Thymus (tissue), 11 donors: ENCODE measurements at regions not wholly inside any gene's neighbourhood (a gene's known extent, or its start where the extent isn't known, plus 50 kb on each side); places are given as distances from the start of the nearest gene placed in this dataset.

ENCODE experiments used
- DNase-seq, 9 donors: peaks; one replicate each; pipeline ENCODE4 v3.0.0-alpha.2; 2013; ENCODE audit warnings: low spot score in 9 of 9, low read depth in 6 of 9, missing footprints in 1 of 9
- H3K27ac ChIP-seq, 2 donors: one replicate each; pipeline ENCODE4 v1.5.1; 2013; ENCODE audit warnings: control low read depth in 1 of 2, low read depth in 1 of 2, low read length in 1 of 2, mild to moderate bottlenecking in 1 of 2, moderate library complexity in 1 of 2
- H3K27me3 ChIP-seq, 2 donors: one replicate each; pipeline ENCODE4 v1.5.1; 2013; ENCODE audit warnings: low read length in 1 of 2; ENCODE audit not compliant: control insufficient read depth in 2 of 2, insufficient read depth in 1 of 2
- H3K36me3 ChIP-seq, 2 donors: one replicate each; pipeline ENCODE4 v1.5.1; 2013; ENCODE audit warnings: low read length in 1 of 2, mild to moderate bottlenecking in 1 of 2, moderate library complexity in 1 of 2; ENCODE audit not compliant: control insufficient read depth in 2 of 2, insufficient read depth in 2 of 2
- H3K4me1 ChIP-seq, 2 donors: one replicate each; pipeline ENCODE4 v1.5.1; 2013; ENCODE audit warnings: low read length in 2 of 2; ENCODE audit not compliant: control insufficient read depth in 2 of 2, insufficient read depth in 2 of 2
- H3K4me3 ChIP-seq, 2 donors: one replicate each; pipeline ENCODE4 v1.5.1; 2013; ENCODE audit warnings: low read length in 2 of 2, control low read depth in 1 of 2, mild to moderate bottlenecking in 1 of 2
- H3K9me3 ChIP-seq, 2 donors: one replicate each; pipeline ENCODE4 v1.5.1; 2013; ENCODE audit warnings: low read length in 1 of 2, mild to moderate bottlenecking in 1 of 2; ENCODE audit not compliant: control insufficient read depth in 2 of 2, insufficient read depth in 1 of 2
- WGBS: extraction: QIAGEN DNeasy Blood & Tissue Kit; methylation state at CpG from one replicate; pipeline ENCODE4 v1.1.7; 2013; 5-methylcytosine and 5-hydroxymethylcytosine counted together
- donor health status: healthy.

GRCh38 chr20:55258559-55258958 lies 746.8 kb downstream of the CBLN4 start:
- no peaks in the 10 kb centered on the region for H3K36me3 ChIP-seq
- WGBS = 78% methylated on average over 2 of the region's 2 CpGs

DNA sequence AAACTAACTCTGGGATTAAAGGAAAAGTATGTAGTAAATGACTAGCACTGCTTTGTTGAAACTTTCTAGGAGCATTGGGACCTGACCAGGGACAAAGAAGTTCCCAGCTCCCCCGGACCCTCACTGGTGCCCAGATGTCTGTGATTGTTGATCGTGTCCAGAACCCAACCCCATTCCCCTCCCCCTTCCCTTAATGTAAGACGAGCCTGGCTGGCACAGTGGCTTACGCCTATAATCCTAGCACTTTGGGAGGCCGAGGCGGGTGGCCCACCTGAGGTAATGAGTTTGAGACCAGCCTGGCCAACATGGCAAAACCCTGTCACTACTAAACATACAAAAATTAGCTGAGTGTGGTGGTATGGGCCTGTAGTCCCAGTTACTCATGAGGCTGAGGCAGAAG lies 750.3 kb downstream of the CBLN4 start:
- 93% methylated on average over 6 of the region's 6 CpGs for WGBS
- no peaks in the 10 kb centered on the region for H3K4me1 ChIP-seq
- peaks cover 0 to 8% of the 10 kb centered on the region in 2 donors for H3K9me3 ChIP-seq
- no peaks in the 10 kb centered on the region for H3K27me3 ChIP-seq
- DNase-seq = no peak
- no peak overlapping the region for H3K4me3 ChIP-seq
- H3K36me3 ChIP-seq = no peaks in the 10 kb centered on the region
- H3K27ac ChIP-seq = no peak overlapping the region

More at GRCh38 chr20:55258559-55258958, 746.8 kb downstream of the CBLN4 start:
- Histone ChIP-seq H3K27me3 (no peaks in the 10 kb centered on the region), H3K9me3 (peaks cover 0 to 5% of the 10 kb centered on the region in 2 donors), H3K4me3 (no peak overlapping the region), H3K27ac (no peak overlapping the region), H3K4me1 (no peaks in the 10 kb centered on the region)
- no peak for DNase-seq

DNA sequence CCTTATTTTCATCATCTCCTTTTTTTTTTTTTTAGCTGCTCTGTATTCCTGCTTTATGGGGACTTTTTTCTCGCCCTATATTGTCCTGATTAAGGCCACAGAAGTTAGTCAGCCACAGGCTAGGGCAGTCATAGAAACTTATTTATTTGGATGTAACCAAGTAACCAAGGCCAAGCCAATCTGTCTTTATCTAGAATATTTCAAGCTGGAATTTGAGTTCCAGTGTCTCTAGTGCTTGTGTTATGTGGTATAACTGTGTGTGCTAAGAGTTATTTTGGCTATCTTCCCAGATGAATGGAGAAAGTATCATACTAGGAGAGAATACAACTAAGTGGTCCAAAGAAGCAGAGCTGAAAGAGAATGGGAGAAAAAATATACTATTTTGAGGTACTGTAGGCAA lies 751.5 kb downstream of the CBLN4 start:
- 75% methylated on average over 1 of the region's 1 CpG for WGBS

DNA sequence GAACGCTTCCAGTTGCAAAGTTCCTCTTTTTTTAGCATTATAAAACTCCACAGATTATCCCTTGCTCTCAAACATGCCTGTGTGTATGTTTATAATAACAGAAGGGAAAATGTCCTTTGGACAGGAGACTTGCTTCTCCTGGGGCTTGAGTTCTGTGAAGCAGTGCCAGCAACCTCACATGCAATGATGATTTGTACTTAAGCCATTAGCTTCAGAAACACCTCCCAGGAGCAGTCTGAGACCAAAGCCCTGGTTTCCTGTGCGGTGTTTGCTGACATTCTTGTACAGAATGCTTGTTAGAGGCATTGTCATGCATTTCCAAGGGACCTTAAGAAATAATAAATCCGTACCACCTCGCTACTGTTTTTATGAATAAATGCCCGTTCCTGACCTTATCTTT lies 752.8 kb downstream of the CBLN4 start:
- H3K27ac ChIP-seq = no peak overlapping the region
- DNase-seq = no peak
- H3K36me3 ChIP-seq = no peaks in the 10 kb centered on the region
- H3K9me3 ChIP-seq = peaks cover 0 to 8% of the 10 kb centered on the region in 2 donors
- 77% methylated on average over 5 of the region's 5 CpGs for WGBS
- H3K27me3 ChIP-seq = no peaks in the 10 kb centered on the region
- H3K4me3 ChIP-seq = no peak overlapping the region
- H3K4me1 ChIP-seq = no peaks in the 10 kb centered on the region

More for the DNA sequence above, 751.5 kb downstream of the CBLN4 start:
- no peaks in the 10 kb centered on the region for H3K36me3 ChIP-seq
- no peaks in the 10 kb centered on the region for H3K4me1 ChIP-seq
- no peak overlapping the region for H3K27ac ChIP-seq
- H3K27me3 ChIP-seq = no peaks in the 10 kb centered on the region
- H3K9me3 ChIP-seq = peaks cover 0 to 8% of the 10 kb centered on the region in 2 donors
- DNase-seq = no peak
- H3K4me3 ChIP-seq = no peak overlapping the region

DNA sequence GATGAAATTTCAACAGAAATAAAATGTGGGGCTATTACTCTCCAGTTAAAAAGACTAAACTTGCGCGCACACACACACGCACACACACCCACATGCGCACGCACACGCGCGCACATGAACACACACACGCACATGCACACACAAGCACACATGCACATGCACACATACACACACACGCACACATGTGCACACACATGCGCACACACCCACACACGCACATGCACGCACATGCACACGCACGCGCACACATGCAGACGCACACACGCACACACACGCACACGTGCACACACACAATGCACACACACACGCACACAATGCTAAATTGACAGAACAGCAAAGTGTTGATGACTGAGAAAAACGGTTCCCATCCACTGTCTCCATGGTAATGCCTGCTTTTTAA lies 754.1 kb downstream of the CBLN4 start:
- H3K27me3 ChIP-seq = no peaks in the 10 kb centered on the region
- DNase-seq = no peak
- no peaks in the 10 kb centered on the region for H3K36me3 ChIP-seq
- WGBS = 98% methylated on average over 22 of the region's 22 CpGs
- H3K4me1 ChIP-seq = no peaks in the 10 kb centered on the region
- H3K9me3 ChIP-seq = peaks cover 0 to 8% of the 10 kb centered on the region in 2 donors
- no peak overlapping the region for H3K27ac ChIP-seq
- H3K4me3 ChIP-seq = no peak overlapping the region

- H3K27me3 ChIP-seq = no peaks in the 10 kb centered on the region
- H3K4me1 ChIP-seq = no peaks in the 10 kb centered on the region
- no peak for DNase-seq
- no peak overlapping the region for H3K27ac ChIP-seq
- no peak overlapping the region for H3K4me3 ChIP-seq
- no peaks in the 10 kb centered on the region for H3K36me3 ChIP-seq
- no peaks in the 10 kb centered on the region for H3K9me3 ChIP-seq
Observed at GRCh38 chr20:55242853-55243252, 762.5 kb downstream of the CBLN4 start.

DNA sequence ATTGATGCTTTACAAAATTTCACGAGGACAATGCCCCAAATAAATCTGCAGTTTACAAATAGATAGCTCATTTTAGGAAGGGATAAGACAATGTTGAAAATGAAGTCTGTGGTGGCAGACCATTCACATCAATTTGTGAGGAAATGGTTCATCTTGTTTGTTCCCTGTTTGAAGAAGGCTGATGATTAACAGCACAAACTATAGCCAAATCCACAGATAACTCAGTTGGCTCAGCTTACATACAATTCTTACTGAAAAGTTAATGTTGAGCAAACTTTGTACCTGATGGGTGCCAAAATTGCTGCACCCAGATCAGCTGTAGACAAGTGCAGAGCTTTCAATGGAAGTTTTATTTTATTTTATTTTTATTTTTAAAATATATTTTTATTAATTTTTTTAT lies 763.9 kb downstream of the DOK5 start:
- Histone ChIP-seq H3K27me3 (no peaks in the 10 kb centered on the region), H3K4me1 (no peaks in the 10 kb centered on the region)
- 86% methylated on average over 1 of the region's 1 CpG for WGBS

GRCh38 chr20:55232647-55233046 lies 757.3 kb downstream of the DOK5 start:
- 97% methylated on average over 1 of the region's 1 CpG for WGBS
- no peaks in the 10 kb centered on the region for H3K4me1 ChIP-seq
- H3K4me3 ChIP-seq = no peak overlapping the region
- H3K27ac ChIP-seq = no peak overlapping the region
- H3K27me3 ChIP-seq = no peaks in the 10 kb centered on the region
- DNase-seq = no peak
- no peaks in the 10 kb centered on the region for H3K36me3 ChIP-seq
- no peaks in the 10 kb centered on the region for H3K9me3 ChIP-seq

More for the DNA sequence above, 763.9 kb downstream of the DOK5 start:
- Histone ChIP-seq H3K9me3 (no peaks in the 10 kb centered on the region), H3K36me3 (no peaks in the 10 kb centered on the region), H3K4me3 (no peak overlapping the region), H3K27ac (no peak overlapping the region)
- no peak for DNase-seq

GRCh38 chr20:55229451-55229850 lies 754.1 kb downstream of the DOK5 start:
- no peak overlapping the region for H3K4me3 ChIP-seq
- no peaks in the 10 kb centered on the region for H3K36me3 ChIP-seq
- no peaks in the 10 kb centered on the region for H3K27me3 ChIP-seq
- H3K27ac ChIP-seq = no peak overlapping the region
- WGBS = 83% methylated on average over 1 of the region's 1 CpG
- no peaks in the 10 kb centered on the region for H3K4me1 ChIP-seq
- H3K9me3 ChIP-seq = no peaks in the 10 kb centered on the region
- DNase-seq = no peak
